ENCODE measurements at regions not wholly inside any gene's neighbourhood (a gene's known extent, or its start where the extent isn't known, plus 50 kb on each side); places are given as distances from the start of the nearest gene placed in this dataset.

- Mint-ChIP-seq H3K4me3 (ENCODE audit: unreplicated experiment) (no peak overlapping the region), H3K27ac (ENCODE audit: unreplicated experiment) (no peak overlapping the region), H3K36me3 (ENCODE audit: low read depth, unreplicated experiment) (no peaks in the 10 kb centered on the region), H3K9me3 (ENCODE audit: unreplicated experiment) (peaks cover 1% of the 10 kb centered on the region), H3K27me3 (ENCODE audit: low read depth, unreplicated experiment) (no peaks in the 10 kb centered on the region), H3K4me1 (ENCODE audit: low read depth, unreplicated experiment) (no peaks in the 10 kb centered on the region)
- no peak overlapping the region for H3K27ac ChIP-seq (ENCODE audit: low read depth, low read length)
- TF ChIP-seq EZH2 (IDR thresholded peaks at IDR 0.05; ENCODE audit: insufficient read depth, low read length), result no peak
- TF ChIP-seq, protein P1, sequence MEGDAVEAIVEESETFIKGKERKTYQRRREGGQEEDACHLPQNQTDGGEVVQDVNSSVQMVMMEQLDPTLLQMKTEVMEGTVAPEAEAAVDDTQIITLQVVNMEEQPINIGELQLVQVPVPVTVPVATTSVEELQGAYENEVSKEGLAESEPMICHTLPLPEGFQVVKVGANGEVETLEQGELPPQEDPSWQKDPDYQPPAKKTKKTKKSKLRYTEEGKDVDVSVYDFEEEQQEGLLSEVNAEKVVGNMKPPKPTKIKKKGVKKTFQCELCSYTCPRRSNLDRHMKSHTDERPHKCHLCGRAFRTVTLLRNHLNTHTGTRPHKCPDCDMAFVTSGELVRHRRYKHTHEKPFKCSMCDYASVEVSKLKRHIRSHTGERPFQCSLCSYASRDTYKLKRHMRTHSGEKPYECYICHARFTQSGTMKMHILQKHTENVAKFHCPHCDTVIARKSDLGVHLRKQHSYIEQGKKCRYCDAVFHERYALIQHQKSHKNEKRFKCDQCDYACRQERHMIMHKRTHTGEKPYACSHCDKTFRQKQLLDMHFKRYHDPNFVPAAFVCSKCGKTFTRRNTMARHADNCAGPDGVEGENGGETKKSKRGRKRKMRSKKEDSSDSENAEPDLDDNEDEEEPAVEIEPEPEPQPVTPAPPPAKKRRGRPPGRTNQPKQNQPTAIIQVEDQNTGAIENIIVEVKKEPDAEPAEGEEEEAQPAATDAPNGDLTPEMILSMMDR (IDR thresholded peaks at IDR 0.05; ENCODE audit: insufficient read depth, low read depth, low read length), result no peak
- DNase-seq (ENCODE audit: low read depth) (no peak), FAIRE-seq (no peak)
- no peaks in the 10 kb centered on the region for H3K27me3 ChIP-seq (ENCODE audit: insufficient read depth, low read length)
- H3K9me3 ChIP-seq (ENCODE audit: insufficient read depth, low read depth, low read length), result no peaks in the 10 kb centered on the region
- H3K79me2 ChIP-seq (ENCODE audit: insufficient read depth, low read length), result no peaks in the 10 kb centered on the region
- H4K20me1 ChIP-seq (ENCODE audit: insufficient read depth, low read length), result no peaks in the 10 kb centered on the region
- no peak overlapping the region for H3K4me3 ChIP-seq (ENCODE audit: insufficient read depth, low read depth, low read length)
- no peaks in the 10 kb centered on the region for H3K36me3 ChIP-seq (ENCODE audit: insufficient read depth, low read length)
- no peak overlapping the region for H2AFZ ChIP-seq (ENCODE audit: low read depth, low read length)
- H3K4me1 ChIP-seq (ENCODE audit: insufficient read depth, low read length), result no peaks in the 10 kb centered on the region
- H3K4me2 ChIP-seq (ENCODE audit: low read length), result no peak overlapping the region
- H3K9ac ChIP-seq (ENCODE audit: low read length), result no peak overlapping the region
These were observed 356.2 kb upstream of the CD180 start for GRCh38 chr5:67552773-67553172.

GRCh38 chr5:67549947-67550346, 353.3 kb upstream of the CD180 start:
- no peaks in the 10 kb centered on the region for H3K4me1 Mint-ChIP-seq (ENCODE audit: low read depth, unreplicated experiment)
- no peak overlapping the region for H3K27ac Mint-ChIP-seq (ENCODE audit: unreplicated experiment)
- TF ChIP-seq, protein P1 (IDR thresholded peaks at IDR 0.05; ENCODE audit: insufficient read depth, low read depth, low read length), result no peak
- no peak for TF ChIP-seq EZH2 (IDR thresholded peaks at IDR 0.05; ENCODE audit: insufficient read depth, low read length)
- no peaks in the 10 kb centered on the region for H3K9me3 Mint-ChIP-seq (ENCODE audit: unreplicated experiment)
- no peaks in the 10 kb centered on the region for H3K36me3 Mint-ChIP-seq (ENCODE audit: low read depth, unreplicated experiment)
- Histone ChIP-seq H3K27me3 (ENCODE audit: insufficient read depth, low read length) (no peaks in the 10 kb centered on the region), H3K79me2 (ENCODE audit: insufficient read depth, low read length) (no peaks in the 10 kb centered on the region), H4K20me1 (ENCODE audit: insufficient read depth, low read length) (no peaks in the 10 kb centered on the region), H3K36me3 (ENCODE audit: insufficient read depth, low read length) (no peaks in the 10 kb centered on the region), H3K4me2 (ENCODE audit: low read length) (no peak overlapping the region), H3K27ac (ENCODE audit: low read depth, low read length) (no peak overlapping the region), H2AFZ (ENCODE audit: low read depth, low read length) (no peak overlapping the region), H3K9ac (ENCODE audit: low read length) (no peak overlapping the region), H3K4me1 (ENCODE audit: insufficient read depth, low read length) (no peaks in the 10 kb centered on the region), H3K9me3 (ENCODE audit: insufficient read depth, low read depth, low read length) (no peaks in the 10 kb centered on the region), H3K4me3 (ENCODE audit: insufficient read depth, low read depth, low read length) (no peak overlapping the region)
- H3K4me3 Mint-ChIP-seq (ENCODE audit: unreplicated experiment), result no peak overlapping the region
- FAIRE-seq (no peak), DNase-seq (ENCODE audit: low read depth) (no peak)
- H3K27me3 Mint-ChIP-seq (ENCODE audit: low read depth, unreplicated experiment), result no peaks in the 10 kb centered on the region

DNA sequence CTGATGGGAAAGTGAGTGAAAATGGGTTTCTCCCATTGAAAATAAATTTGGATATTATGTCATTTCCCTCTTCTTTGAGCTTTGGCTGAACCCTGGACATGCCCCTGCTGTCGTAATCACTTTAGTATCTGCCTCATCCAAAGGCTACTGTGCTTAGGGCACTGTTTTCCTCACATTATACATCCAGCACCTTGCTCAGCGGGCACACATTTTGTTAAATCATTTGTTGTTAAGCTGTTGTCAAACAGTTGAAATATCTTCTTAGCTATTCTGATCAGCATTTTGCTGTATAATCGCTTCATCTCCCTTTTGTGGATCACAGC, 352.7 kb upstream of the CD180 start:
- TF ChIP-seq EZH2 (IDR thresholded peaks at IDR 0.05; ENCODE audit: insufficient read depth, low read length), result no peak
- TF ChIP-seq, protein P1 (IDR thresholded peaks at IDR 0.05; ENCODE audit: insufficient read depth, low read depth, low read length), result no peak
- no peak overlapping the region for H3K4me2 ChIP-seq (ENCODE audit: low read length)
- DNase-seq (ENCODE audit: low read depth) (no peak), FAIRE-seq (no peak)
- Mint-ChIP-seq H3K9me3 (ENCODE audit: unreplicated experiment) (no peaks in the 10 kb centered on the region), H3K27ac (ENCODE audit: unreplicated experiment) (no peak overlapping the region), H3K4me3 (ENCODE audit: unreplicated experiment) (no peak overlapping the region), H3K4me1 (ENCODE audit: low read depth, unreplicated experiment) (no peaks in the 10 kb centered on the region), H3K36me3 (ENCODE audit: low read depth, unreplicated experiment) (no peaks in the 10 kb centered on the region), H3K27me3 (ENCODE audit: low read depth, unreplicated experiment) (no peaks in the 10 kb centered on the region)
- no peaks in the 10 kb centered on the region for H3K4me1 ChIP-seq (ENCODE audit: insufficient read depth, low read length)
- H3K27ac ChIP-seq (ENCODE audit: low read depth, low read length), result no peak overlapping the region
- no peak overlapping the region for H3K4me3 ChIP-seq (ENCODE audit: insufficient read depth, low read depth, low read length)
- H4K20me1 ChIP-seq (ENCODE audit: insufficient read depth, low read length), result no peaks in the 10 kb centered on the region
- H3K27me3 ChIP-seq (ENCODE audit: insufficient read depth, low read length), result no peaks in the 10 kb centered on the region
- no peak overlapping the region for H2AFZ ChIP-seq (ENCODE audit: low read depth, low read length)
- H3K9me3 ChIP-seq (ENCODE audit: insufficient read depth, low read depth, low read length), result no peaks in the 10 kb centered on the region
- H3K79me2 ChIP-seq (ENCODE audit: insufficient read depth, low read length), result no peaks in the 10 kb centered on the region
- H3K36me3 ChIP-seq (ENCODE audit: insufficient read depth, low read length), result no peaks in the 10 kb centered on the region
- no peak overlapping the region for H3K9ac ChIP-seq (ENCODE audit: low read length)

Data from astrocyte (in vitro differentiated cells and primary cell).